ENCODE measurements at regions not wholly inside any gene's neighbourhood (a gene's known extent, or its start where the extent isn't known, plus 50 kb on each side); places are given as distances from the start of the nearest gene placed in this dataset.
A peak's percentile ranks its signal among the peaks of the same experiment; 100 is the strongest.
"Not testable (repeated sequence)": the region's sequence is repeated elsewhere in the genome, so short reads cannot be mapped to it uniquely, and the experiment has no call there.

DNA sequence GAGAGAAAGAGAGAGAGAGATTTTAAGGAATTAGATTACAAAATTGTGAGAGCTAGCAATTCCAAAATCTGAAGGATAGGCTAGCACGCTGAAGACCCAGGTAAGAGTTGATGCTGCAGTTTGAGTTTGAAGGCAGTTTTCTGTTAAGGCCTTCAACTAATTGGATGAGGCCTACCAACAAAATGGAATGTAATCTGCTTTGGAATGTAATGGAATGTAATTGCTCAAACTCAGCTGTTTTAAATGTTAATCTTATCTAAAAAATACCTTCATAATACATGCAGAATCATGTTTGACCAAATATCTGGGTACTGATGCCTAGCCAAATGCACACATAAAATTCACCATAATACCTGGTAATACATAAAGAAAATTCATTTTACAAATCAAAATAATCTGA lies 976.1 kb downstream of the LTN1 start:
- no peak for DNase-seq (ENCODE audit: unreplicated experiment)
- intact Hi-C loops (cut with micrococcal nuclease), result no loop called here
- no peaks in the 10 kb centered on the region for H3K4me1 Mint-ChIP-seq (ENCODE audit: insufficient read depth, unreplicated experiment)
- H3K4me3 Mint-ChIP-seq (ENCODE audit: unreplicated experiment), result no peak overlapping the region
- no peaks in the 10 kb centered on the region for H3K36me3 Mint-ChIP-seq (ENCODE audit: insufficient read depth, unreplicated experiment)
- H3K27me3 Mint-ChIP-seq (ENCODE audit: insufficient read depth, unreplicated experiment), result no peaks in the 10 kb centered on the region
- CTCF ChIA-PET, result interaction anchor here (0.8 kb wide), 1 partner anchor 729 kb away, joined by 4 read pairs; no protein-coding TSS in a partner anchor
- H3K27ac Mint-ChIP-seq (ENCODE audit: low read depth, unreplicated experiment), result no peak overlapping the region
- BruUV-seq (replicated peaks), result no TSS peak
- H3K9me3 Mint-ChIP-seq (ENCODE audit: unreplicated experiment), result no peaks in the 10 kb centered on the region
- TF ChIP-seq, protein P1, sequence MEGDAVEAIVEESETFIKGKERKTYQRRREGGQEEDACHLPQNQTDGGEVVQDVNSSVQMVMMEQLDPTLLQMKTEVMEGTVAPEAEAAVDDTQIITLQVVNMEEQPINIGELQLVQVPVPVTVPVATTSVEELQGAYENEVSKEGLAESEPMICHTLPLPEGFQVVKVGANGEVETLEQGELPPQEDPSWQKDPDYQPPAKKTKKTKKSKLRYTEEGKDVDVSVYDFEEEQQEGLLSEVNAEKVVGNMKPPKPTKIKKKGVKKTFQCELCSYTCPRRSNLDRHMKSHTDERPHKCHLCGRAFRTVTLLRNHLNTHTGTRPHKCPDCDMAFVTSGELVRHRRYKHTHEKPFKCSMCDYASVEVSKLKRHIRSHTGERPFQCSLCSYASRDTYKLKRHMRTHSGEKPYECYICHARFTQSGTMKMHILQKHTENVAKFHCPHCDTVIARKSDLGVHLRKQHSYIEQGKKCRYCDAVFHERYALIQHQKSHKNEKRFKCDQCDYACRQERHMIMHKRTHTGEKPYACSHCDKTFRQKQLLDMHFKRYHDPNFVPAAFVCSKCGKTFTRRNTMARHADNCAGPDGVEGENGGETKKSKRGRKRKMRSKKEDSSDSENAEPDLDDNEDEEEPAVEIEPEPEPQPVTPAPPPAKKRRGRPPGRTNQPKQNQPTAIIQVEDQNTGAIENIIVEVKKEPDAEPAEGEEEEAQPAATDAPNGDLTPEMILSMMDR (IDR thresholded peaks at IDR 0.05; ENCODE audit: unreplicated experiment), result no peak
- POLR2A ChIA-PET, result no interaction called here

DNA sequence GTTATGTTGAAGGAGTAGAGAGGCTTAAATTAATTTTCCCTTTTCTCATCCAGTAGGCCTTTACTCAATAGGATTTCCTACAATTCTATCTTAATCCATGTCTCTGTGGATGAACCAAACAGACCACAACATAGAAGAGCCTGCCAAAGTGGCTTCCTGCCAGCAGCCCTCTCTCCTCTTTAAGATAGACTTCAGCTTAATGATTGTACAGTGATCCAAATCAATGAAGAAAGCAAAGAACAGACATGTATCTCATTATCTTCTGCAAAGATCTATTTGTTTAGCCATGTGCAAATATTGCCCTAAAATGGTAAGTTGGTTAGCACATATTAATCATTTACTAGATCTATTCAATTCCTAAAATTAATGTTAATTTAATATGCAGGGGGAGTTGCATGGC lies 979.6 kb downstream of the LTN1 start:
- H3K9me3 Mint-ChIP-seq (ENCODE audit: unreplicated experiment); BruUV-seq (replicated peaks); H3K36me3 Mint-ChIP-seq (ENCODE audit: insufficient read depth, unreplicated experiment); H3K27me3 Mint-ChIP-seq (ENCODE audit: insufficient read depth, unreplicated experiment); POLR2A ChIA-PET; H3K4me3 Mint-ChIP-seq (ENCODE audit: unreplicated experiment); intact Hi-C loops (cut with micrococcal nuclease); H3K27ac Mint-ChIP-seq (ENCODE audit: low read depth, unreplicated experiment); DNase-seq (ENCODE audit: unreplicated experiment); CTCF ChIA-PET; H3K4me1 Mint-ChIP-seq (ENCODE audit: insufficient read depth, unreplicated experiment): not testable (repeated sequence)

DNA sequence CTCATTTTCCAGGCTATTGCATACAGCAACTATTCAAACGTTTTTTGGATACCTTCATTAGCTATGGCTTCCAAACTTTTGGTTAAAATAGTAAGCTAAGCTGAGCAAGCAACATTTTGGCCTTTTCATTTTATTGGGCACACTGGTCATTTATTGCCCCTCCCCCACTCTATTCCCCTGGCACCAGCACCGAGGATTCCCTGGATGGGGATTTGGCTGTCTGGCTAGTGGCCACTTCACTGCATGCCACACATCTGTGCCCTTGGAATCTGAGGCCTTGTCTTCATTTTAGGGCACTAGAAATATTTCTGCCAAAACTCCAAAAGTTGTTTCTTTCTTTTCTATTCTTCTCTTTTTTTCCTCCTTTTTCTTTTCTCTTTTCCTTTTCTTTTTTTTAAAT lies 980.7 kb downstream of the LTN1 start:
- CTCF ChIA-PET; H3K27ac Mint-ChIP-seq (ENCODE audit: low read depth, unreplicated experiment); H3K4me1 Mint-ChIP-seq (ENCODE audit: insufficient read depth, unreplicated experiment); DNase-seq (ENCODE audit: unreplicated experiment); intact Hi-C loops (cut with micrococcal nuclease); POLR2A ChIA-PET; H3K4me3 Mint-ChIP-seq (ENCODE audit: unreplicated experiment); BruUV-seq (replicated peaks); H3K27me3 Mint-ChIP-seq (ENCODE audit: insufficient read depth, unreplicated experiment); H3K36me3 Mint-ChIP-seq (ENCODE audit: insufficient read depth, unreplicated experiment); H3K9me3 Mint-ChIP-seq (ENCODE audit: unreplicated experiment): not testable (repeated sequence)

DNA sequence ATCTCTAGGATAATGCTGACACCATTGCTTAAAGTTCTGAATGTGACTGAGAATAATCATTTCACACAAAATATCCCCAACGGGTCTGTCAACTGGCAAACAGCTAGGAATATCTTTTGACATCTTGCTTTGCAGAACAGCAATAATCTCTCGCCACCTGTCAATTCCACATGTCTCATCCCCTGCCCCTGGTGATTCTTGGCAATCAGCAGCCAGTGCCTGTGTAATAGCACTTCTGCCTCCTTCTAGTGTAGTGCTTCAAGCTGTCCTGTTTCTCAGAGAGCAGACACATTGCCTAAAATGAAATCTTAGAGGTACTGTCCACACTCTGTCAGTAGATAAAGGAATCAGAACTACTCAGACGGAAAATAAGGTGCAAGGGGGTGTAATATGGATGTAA lies 984.4 kb downstream of the LTN1 start:
- H3K36me3 Mint-ChIP-seq (ENCODE audit: insufficient read depth, unreplicated experiment); H3K4me1 Mint-ChIP-seq (ENCODE audit: insufficient read depth, unreplicated experiment); H3K4me3 Mint-ChIP-seq (ENCODE audit: unreplicated experiment); DNase-seq (ENCODE audit: unreplicated experiment); CTCF ChIA-PET; H3K27me3 Mint-ChIP-seq (ENCODE audit: insufficient read depth, unreplicated experiment); H3K27ac Mint-ChIP-seq (ENCODE audit: low read depth, unreplicated experiment); intact Hi-C loops (cut with micrococcal nuclease); BruUV-seq (replicated peaks); H3K9me3 Mint-ChIP-seq (ENCODE audit: unreplicated experiment); POLR2A ChIA-PET: not testable (repeated sequence)

DNA sequence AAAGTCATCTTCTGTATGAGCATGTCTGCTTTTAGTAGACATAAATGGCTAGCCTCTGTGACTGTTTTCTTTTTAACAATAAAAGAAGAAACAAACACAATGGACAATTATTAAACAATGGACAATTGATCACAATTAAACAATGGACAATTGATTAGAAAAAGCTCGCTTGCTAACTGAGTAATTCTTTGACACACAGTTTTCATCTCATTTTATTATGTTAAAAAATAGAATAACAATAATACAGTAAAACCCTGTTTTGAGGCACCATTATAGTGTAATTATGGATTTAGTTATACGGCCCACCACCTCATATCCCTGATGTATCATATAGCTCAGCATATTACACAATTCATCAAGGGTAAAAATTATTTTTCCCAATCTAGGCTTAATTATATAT lies 989.0 kb downstream of the LTN1 start:
- H3K36me3 Mint-ChIP-seq (ENCODE audit: insufficient read depth, unreplicated experiment); H3K27me3 Mint-ChIP-seq (ENCODE audit: insufficient read depth, unreplicated experiment); H3K27ac Mint-ChIP-seq (ENCODE audit: low read depth, unreplicated experiment); POLR2A ChIA-PET; H3K4me3 Mint-ChIP-seq (ENCODE audit: unreplicated experiment); BruUV-seq (replicated peaks); intact Hi-C loops (cut with micrococcal nuclease); CTCF ChIA-PET; DNase-seq (ENCODE audit: unreplicated experiment); H3K4me1 Mint-ChIP-seq (ENCODE audit: insufficient read depth, unreplicated experiment); H3K9me3 Mint-ChIP-seq (ENCODE audit: unreplicated experiment): not testable (repeated sequence)

DNA sequence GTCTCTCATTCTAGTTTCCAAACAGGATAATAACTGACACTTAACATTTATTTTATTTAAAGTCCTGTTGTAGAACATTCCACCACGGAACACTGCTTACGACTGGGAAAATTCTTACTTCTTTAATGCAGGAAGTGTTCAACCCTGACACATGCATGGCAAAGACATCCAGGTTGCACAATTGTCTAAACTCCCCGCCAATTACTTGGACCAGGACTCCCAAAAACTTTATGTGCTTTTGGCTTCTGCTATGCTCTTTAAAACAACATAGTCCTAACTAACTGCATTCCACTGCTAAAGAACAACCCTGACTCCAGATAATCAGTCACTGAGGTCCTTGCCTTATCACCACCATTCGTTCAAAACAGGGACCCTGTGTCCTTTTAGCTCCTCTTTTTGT lies 995.8 kb downstream of the LTN1 start:
- H3K27ac Mint-ChIP-seq (ENCODE audit: low read depth, unreplicated experiment); intact Hi-C loops (cut with micrococcal nuclease); H3K27me3 Mint-ChIP-seq (ENCODE audit: insufficient read depth, unreplicated experiment); H3K36me3 Mint-ChIP-seq (ENCODE audit: insufficient read depth, unreplicated experiment); POLR2A ChIA-PET; H3K4me1 Mint-ChIP-seq (ENCODE audit: insufficient read depth, unreplicated experiment); H3K9me3 Mint-ChIP-seq (ENCODE audit: unreplicated experiment); CTCF ChIA-PET; H3K4me3 Mint-ChIP-seq (ENCODE audit: unreplicated experiment); BruUV-seq (replicated peaks): not testable (repeated sequence)
- peak; percentile 1 for DNase-seq (ENCODE audit: unreplicated experiment)

DNA sequence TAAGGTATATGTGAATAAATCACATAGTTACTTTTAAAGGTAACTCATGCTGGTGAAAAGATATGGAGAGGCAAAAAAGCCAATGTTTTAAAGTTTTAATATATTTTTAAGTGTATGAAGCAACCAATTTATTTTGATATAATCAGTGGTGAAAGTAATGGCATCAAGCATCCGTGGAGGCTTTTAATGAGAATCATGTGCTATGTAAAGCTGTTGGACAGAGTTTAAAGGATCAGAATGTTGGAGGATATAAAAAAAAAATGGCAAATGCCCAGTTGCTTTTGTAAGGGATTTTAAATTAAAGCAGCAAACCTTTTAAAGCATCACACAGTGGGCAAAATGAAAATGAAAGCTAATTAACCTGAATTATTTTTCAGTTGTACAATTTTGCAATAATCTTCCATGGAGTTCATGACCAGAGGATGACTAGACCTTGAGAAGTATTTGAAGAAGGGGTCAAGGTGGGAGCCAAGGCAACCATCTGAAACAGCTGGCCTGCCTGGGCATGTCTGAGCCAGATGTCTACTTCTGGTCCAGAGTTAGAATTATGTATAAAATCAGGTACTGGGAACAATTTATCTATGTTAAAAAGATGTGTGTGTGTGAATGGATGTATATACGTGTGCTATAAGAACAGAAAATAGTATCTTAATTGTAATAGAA lies 1007.9 kb downstream of the LTN1 start:
- H3K4me1 Mint-ChIP-seq (ENCODE audit: insufficient read depth, unreplicated experiment); H3K4me3 Mint-ChIP-seq (ENCODE audit: unreplicated experiment); H3K27ac Mint-ChIP-seq (ENCODE audit: low read depth, unreplicated experiment); intact Hi-C loops (cut with micrococcal nuclease); POLR2A ChIA-PET; H3K9me3 Mint-ChIP-seq (ENCODE audit: unreplicated experiment); H3K36me3 Mint-ChIP-seq (ENCODE audit: insufficient read depth, unreplicated experiment); H3K27me3 Mint-ChIP-seq (ENCODE audit: insufficient read depth, unreplicated experiment); BruUV-seq (replicated peaks): not testable (repeated sequence)
- CTCF ChIA-PET, result interaction anchor here (0.6 kb wide), 1 partner anchor 834 kb away, joined by 5 read pairs; no protein-coding TSS in a partner anchor
- DNase-seq (ENCODE audit: unreplicated experiment), result peak; percentile 1

DNA sequence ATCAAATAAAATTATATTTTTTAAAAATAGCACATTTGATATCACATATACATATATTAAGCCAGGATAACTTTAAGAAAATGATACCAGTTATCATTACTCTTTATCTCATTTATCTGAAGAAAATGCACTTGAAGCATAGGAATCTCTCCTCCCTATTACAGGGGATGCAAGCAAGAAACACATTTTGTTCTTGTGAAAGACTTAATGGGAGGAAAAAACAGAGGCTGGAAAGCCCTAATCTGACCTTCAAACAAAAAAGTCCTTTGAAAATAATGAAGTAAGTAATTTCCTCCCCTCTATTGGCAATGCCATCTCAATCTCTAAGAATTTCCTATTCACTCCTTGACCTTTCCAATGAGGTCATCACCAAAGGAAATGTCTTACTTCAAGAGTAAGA lies 1012.6 kb upstream of the ADAMTS5 start:
- H3K27me3 Mint-ChIP-seq (ENCODE audit: insufficient read depth, unreplicated experiment); POLR2A ChIA-PET; H3K4me3 Mint-ChIP-seq (ENCODE audit: unreplicated experiment); H3K27ac Mint-ChIP-seq (ENCODE audit: low read depth, unreplicated experiment); BruUV-seq (replicated peaks); H3K4me1 Mint-ChIP-seq (ENCODE audit: insufficient read depth, unreplicated experiment); intact Hi-C loops (cut with micrococcal nuclease); H3K36me3 Mint-ChIP-seq (ENCODE audit: insufficient read depth, unreplicated experiment); CTCF ChIA-PET; DNase-seq (ENCODE audit: unreplicated experiment); H3K9me3 Mint-ChIP-seq (ENCODE audit: unreplicated experiment): not testable (repeated sequence)

Data from MCF 10A (cell line).